Skin epidermis (tissue), 12 donors: ENCODE measurements at regions not wholly inside any gene's neighbourhood (a gene's known extent, or its start where the extent isn't known, plus 50 kb on each side); places are given as distances from the start of the nearest gene placed in this dataset.
"Not testable (repeated sequence)": the region's sequence is repeated elsewhere in the genome, so short reads cannot be mapped to it uniquely, and the experiment has no call there.

Experiments used
- H3K27ac ChIP-seq, 21 experiments: fragments of 200-600 bp; sonication (generic) in 11 of 21; one replicate each; pipeline ENCODE4 v1.5.0; 2020; ENCODE audit warnings: mild to moderate bottlenecking in 3 of 21, inconsistent platforms in 2 of 21, moderate library complexity in 2 of 21
- H3K4me3 ChIP-seq, 7 experiments: fragments of 200-600 bp; sonication (generic) in 2 of 7; one replicate each; pipeline ENCODE4 v1.5.0; 2020; ENCODE audit warnings: inconsistent platforms in 2 of 7, mild to moderate bottlenecking in 2 of 7, moderate library complexity in 1 of 7

- Histone ChIP-seq H3K4me3 (no peak overlapping the region), H3K27ac (no peak overlapping the region)
Measured at GRCh38 chr12:5294274-5295070, 137.4 kb upstream of the NTF3 start.

- Histone ChIP-seq H3K4me3 (no peak overlapping the region), H3K27ac (no peak overlapping the region)
Measured at GRCh38 chr12:5295151-5295550, 136.8 kb upstream of the NTF3 start.

- Histone ChIP-seq H3K27ac (no peak overlapping the region), H3K4me3 (no peak overlapping the region)
Measured at GRCh38 chr12:5295996-5296395, 135.9 kb upstream of the NTF3 start.

GRCh38 chr12:5301539-5301938 lies 130.4 kb upstream of the NTF3 start:
- H3K27ac ChIP-seq: no peak overlapping the region
- no peak overlapping the region for H3K4me3 ChIP-seq

- Histone ChIP-seq H3K27ac (no peak overlapping the region), H3K4me3 (no peak overlapping the region)
Measured at GRCh38 chr12:5305425-5305824, 126.5 kb upstream of the NTF3 start.

GRCh38 chr12:5305886-5306545 lies 125.9 kb upstream of the NTF3 start:
- no peak overlapping the region for H3K27ac ChIP-seq
- no peak overlapping the region for H3K4me3 ChIP-seq

GRCh38 chr12:5307065-5307464 lies 124.8 kb upstream of the NTF3 start:
- no peak overlapping the region for H3K27ac ChIP-seq
- no peak overlapping the region for H3K4me3 ChIP-seq

GRCh38 chr12:5308216-5308615 lies 123.7 kb upstream of the NTF3 start:
- no peak overlapping the region for H3K4me3 ChIP-seq

GRCh38 chr12:5308996-5309395 lies 122.9 kb upstream of the NTF3 start:
- Histone ChIP-seq H3K27ac (peak overlapping the region in 2 of 21 experiments; percentile 4 to 22), H3K4me3 (no peak overlapping the region)

More at GRCh38 chr12:5308216-5308615, 123.7 kb upstream of the NTF3 start:
- H3K27ac ChIP-seq: no peak overlapping the region

GRCh38 chr12:5309654-5310053 lies 122.3 kb upstream of the NTF3 start:
- Histone ChIP-seq H3K27ac (peak overlapping the region in 2 of 21 experiments; percentile 4 to 22), H3K4me3 (no peak overlapping the region)

- Histone ChIP-seq H3K4me3 (no peak overlapping the region), H3K27ac (peak overlapping the region in 1 of 21 experiments; percentile 21)
Measured at GRCh38 chr12:5310151-5310550, 121.8 kb upstream of the NTF3 start.

- Histone ChIP-seq H3K4me3 (no peak overlapping the region), H3K27ac (no peak overlapping the region)
Measured at GRCh38 chr12:5317556-5317955, 114.4 kb upstream of the NTF3 start.

- H3K27ac ChIP-seq: peak overlapping the region in 1 of 21 experiments; percentile 18
Measured at GRCh38 chr12:5318874-5319273, 113.0 kb upstream of the NTF3 start.

GRCh38 chr12:5328669-5329517 lies 103.0 kb upstream of the NTF3 start:
- no peak overlapping the region for H3K27ac ChIP-seq
- no peak overlapping the region for H3K4me3 ChIP-seq

More at GRCh38 chr12:5318874-5319273, 113.0 kb upstream of the NTF3 start:
- no peak overlapping the region for H3K4me3 ChIP-seq

GRCh38 chr12:5332551-5332950 lies 99.4 kb upstream of the NTF3 start:
- no peak overlapping the region for H3K27ac ChIP-seq
- no peak overlapping the region for H3K4me3 ChIP-seq

GRCh38 chr12:5333096-5333495 lies 98.8 kb upstream of the NTF3 start:
- no peak overlapping the region for H3K27ac ChIP-seq

GRCh38 chr12:5335069-5335468 lies 96.8 kb upstream of the NTF3 start:
- H3K4me3 ChIP-seq: no peak overlapping the region
- no peak overlapping the region for H3K27ac ChIP-seq

More at GRCh38 chr12:5333096-5333495, 98.8 kb upstream of the NTF3 start:
- no peak overlapping the region for H3K4me3 ChIP-seq

GRCh38 chr12:5341086-5341485 lies 90.8 kb upstream of the NTF3 start:
- not testable (repeated sequence) for H3K4me3 ChIP-seq, H3K27ac ChIP-seq

GRCh38 chr12:5343711-5344110 lies 88.2 kb upstream of the NTF3 start:
- Histone ChIP-seq H3K27ac (no peak overlapping the region), H3K4me3 (no peak overlapping the region)

- no peak overlapping the region for H3K27ac ChIP-seq
Measured at GRCh38 chr12:5344131-5344530, 87.8 kb upstream of the NTF3 start.

More at GRCh38 chr12:5344131-5344530, 87.8 kb upstream of the NTF3 start:
- no peak overlapping the region for H3K4me3 ChIP-seq
